ENCODE measurements at regions not wholly inside any gene's neighbourhood (a gene's known extent, or its start where the extent isn't known, plus 50 kb on each side); places are given as distances from the start of the nearest gene placed in this dataset.
"Not testable (repeated sequence)": the region's sequence is repeated elsewhere in the genome, so short reads cannot be mapped to it uniquely, and the experiment has no call there.

DNA sequence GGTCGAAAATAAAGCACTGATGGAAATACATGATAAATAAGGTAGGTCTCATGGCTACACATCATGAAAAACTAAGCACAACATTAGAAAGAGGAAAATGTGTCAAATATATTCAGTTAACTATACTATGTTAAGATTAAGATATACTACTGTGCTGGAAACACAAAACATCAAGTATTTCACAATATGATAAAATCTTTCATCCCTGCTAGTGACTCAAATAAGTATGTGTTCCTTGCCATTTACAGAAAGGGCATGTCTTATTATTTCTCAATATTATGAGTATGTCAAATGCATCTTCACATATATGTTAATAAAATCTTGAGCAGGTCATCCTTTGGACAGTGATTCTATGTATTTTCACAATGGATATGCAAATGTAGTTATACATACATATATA is 1260.1 kb upstream of the ADGRL2 start:
- no peak overlapping the region for H3K27ac ChIP-seq
- DNase-seq (ENCODE audit: low read depth, low spot score) = no peak

DNA sequence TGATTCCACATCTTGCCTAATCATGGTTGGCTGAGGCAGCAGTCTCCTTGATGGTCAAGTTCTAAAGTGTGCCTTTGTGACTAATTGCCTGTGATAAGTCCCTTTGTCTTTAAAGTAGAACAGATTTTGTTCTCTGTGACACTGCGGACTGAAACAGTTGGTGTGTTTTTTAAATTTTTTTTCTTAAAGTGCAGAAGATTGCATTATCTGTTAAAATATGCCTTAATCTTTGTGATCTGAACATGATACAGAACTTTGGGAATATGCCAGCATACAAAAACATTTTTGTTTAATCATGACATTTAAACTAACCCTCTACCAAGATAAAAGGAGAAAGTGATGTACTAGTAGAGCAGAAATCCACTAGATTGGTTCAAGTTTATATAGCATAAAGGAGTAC is 1260.6 kb upstream of the ADGRL2 start:
- H3K27ac ChIP-seq = no peak overlapping the region
- no peak for DNase-seq (ENCODE audit: low read depth, low spot score)

DNA sequence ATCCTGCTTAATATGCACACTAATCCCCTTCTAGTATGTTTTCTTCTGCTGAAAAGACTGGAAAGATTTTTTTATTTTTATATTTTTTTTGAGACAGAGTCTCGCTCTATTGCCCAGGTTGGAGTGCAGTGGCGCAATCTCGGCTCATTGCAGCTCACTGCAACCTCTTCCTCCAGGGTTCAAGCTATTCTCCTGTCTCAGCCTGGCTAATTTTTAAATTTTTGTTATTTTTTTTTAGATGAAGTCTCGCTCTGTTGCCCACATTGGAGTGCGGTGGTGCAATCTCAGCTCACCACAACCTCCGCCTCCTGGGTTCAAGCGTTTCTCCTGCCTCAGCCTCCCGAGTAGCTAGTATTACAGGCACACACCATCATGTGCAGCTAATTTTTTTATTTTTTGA is 1261.4 kb upstream of the ADGRL2 start:
- not testable (repeated sequence) for DNase-seq (ENCODE audit: low read depth, low spot score)

GRCh38 chr1:80536461-80536860 is 1264.3 kb upstream of the ADGRL2 start:
- no peak for DNase-seq (ENCODE audit: low read depth, low spot score)
- no peak overlapping the region for H3K27ac ChIP-seq

More for the DNA sequence above, 1261.4 kb upstream of the ADGRL2 start:
- not testable (repeated sequence) for H3K27ac ChIP-seq

GRCh38 chr1:80535466-80535865 is 1265.3 kb upstream of the ADGRL2 start:
- DNase-seq (ENCODE audit: low read depth, low spot score) = no peak
- H3K27ac ChIP-seq = no peak overlapping the region

DNA sequence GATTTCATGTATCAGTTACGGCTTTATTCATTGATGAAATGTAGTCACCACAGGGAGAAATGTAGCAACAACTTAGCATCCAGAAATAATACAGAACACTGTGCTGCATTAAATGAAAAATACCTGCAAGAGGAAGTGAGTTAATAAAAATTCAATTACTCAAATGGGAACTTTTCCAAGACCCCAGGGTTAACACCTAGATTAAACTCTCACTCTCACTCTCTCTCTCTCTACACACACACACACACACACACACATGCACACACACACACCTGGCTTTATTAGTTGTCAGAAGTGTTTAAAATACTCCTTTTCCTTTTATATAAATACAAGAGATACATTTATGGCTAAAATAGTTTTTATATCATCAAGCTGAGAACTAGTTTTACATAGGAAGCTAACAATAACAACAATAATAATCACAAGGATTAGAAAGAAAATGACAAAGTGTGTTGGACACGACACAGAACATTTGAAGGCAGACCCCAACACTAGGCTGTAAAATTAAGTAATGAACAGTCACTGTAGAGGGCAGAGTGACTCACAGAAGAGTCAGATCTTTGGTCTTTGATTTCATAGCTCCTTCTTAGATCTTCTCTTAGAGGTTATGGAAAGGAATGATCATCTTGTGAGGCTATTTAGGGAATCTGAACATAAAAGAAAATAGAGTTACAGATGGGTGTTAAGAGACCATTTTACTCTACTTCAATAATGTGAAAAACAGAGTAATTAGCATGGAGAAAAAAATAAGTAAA is 1266.0 kb upstream of the ADGRL2 start:
- H3K27ac ChIP-seq = no peak overlapping the region
- DNase-seq (ENCODE audit: low read depth, low spot score) = no peak

DNA sequence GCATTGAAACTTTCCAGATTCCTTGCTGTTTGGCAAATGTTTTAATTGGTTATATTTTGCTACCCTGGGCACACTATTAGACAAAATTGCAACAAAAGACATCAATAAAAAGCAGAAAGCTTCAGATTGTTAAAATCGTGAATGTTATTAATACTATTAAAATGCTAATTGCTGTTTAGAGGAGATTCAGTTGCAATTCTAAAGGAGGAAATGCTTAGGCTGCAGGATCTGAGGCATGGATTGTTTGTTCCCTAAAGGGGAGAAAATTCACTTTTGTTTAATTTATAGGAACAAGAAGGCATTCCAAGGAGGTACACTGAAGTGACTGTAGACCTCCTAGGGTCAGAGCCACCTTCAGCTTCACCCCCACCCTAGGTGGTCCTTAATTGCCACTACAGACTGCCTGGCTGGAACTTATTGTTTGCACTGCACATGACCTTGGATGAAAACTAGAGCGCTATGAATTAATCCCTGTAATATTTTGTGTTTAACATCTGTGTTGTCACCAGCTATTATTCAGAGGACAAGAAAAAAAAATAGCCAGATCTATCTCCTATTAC is 1266.9 kb upstream of the ADGRL2 start:
- H3K27ac ChIP-seq = no peak overlapping the region
- no peak for DNase-seq (ENCODE audit: low read depth, low spot score)

DNA sequence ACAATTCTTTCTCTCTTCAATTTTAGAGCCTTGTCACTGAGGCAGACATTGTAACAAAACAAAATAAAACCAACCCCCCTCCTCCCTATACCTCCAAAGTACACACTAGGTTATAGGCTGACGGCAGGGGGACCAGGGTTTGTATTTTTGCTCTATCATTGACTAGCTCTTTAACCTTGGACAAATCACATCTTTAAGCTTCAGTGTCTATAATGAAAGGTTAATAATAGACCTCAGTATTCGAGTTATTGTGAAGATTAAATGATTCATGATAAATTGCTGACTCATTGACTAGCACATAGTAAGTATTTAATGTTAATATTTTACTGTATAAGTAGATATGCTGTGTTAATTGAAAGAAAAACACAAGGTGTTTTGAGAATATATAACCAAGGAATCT is 1267.6 kb upstream of the ADGRL2 start:
- no peak for DNase-seq (ENCODE audit: low read depth, low spot score)
- H3K27ac ChIP-seq = no peak overlapping the region

DNA sequence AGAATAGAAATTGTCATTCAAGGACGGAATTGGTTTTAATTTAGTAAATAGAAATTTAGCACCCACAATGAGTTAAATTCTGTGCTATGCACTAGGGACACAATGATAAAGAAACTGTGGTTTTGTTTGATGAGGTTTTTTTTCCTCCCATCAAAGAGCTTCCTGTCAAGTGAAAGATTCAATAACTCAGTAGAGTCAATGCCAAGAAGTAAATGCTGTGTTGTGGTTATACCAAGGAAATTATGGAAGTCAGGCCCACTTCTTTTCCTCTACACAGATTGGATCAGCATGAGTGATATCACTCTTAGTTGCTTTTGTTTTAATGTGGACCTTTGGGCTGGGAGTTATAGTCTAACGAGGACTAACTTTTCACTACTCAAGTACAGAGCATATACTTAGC is 1269.6 kb upstream of the ADGRL2 start:
- no peak for DNase-seq (ENCODE audit: low read depth, low spot score)
- H3K27ac ChIP-seq = no peak overlapping the region

DNA sequence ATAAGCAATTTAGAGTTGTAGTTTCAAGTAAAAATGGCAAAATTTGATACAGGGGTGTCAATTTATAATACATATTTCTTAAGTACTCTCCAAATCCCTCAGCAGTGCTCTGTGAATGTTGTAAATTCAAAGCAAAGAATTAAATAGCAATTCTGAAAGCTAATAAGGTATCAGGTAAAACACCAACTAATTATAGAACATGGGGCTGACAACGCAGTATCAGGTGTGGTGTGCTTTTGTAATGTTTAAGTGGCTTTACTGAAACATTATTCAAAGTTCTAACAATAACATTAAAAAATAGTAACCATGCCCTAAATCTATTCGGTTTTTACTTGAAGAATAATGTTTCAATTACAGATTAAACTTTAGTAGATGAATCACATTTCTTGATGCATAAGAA is 1271.2 kb upstream of the ADGRL2 start:
- no peak overlapping the region for H3K27ac ChIP-seq
- no peak for DNase-seq (ENCODE audit: low read depth, low spot score)

DNA sequence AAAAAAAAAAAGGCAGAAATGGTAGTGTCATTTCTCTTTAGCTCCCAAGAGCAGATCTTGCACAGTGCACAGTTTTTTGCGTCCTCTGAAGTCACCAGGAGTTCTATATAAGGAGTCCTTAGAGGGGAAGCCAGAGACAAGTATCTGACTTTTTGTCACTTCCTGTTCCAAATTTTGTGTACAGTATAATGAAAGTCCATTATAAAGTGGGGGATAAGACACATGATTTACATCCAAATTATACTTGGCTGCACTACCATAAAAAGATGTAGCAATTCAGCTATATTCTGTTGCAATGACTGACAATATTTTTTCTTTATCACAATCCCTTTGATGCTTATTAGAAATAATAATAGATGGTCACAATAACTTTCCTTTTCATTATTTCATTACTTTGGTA is 1276.9 kb upstream of the ADGRL2 start:
- no peak for DNase-seq (ENCODE audit: low read depth, low spot score)

GRCh38 chr1:80523071-80523470 is 1277.7 kb upstream of the ADGRL2 start:
- DNase-seq (ENCODE audit: low read depth, low spot score); H3K27ac ChIP-seq: not testable (repeated sequence)

More for the DNA sequence above, 1276.9 kb upstream of the ADGRL2 start:
- no peak overlapping the region for H3K27ac ChIP-seq

GRCh38 chr1:80520949-80521348 is 1279.8 kb upstream of the ADGRL2 start:
- no peak for DNase-seq (ENCODE audit: low read depth, low spot score)
- H3K27ac ChIP-seq = no peak overlapping the region

- DNase-seq (ENCODE audit: low read depth, low spot score) = no peak
- H3K27ac ChIP-seq = no peak overlapping the region
Observed at GRCh38 chr1:80517062-80517461, 1283.7 kb upstream of the ADGRL2 start.

DNA sequence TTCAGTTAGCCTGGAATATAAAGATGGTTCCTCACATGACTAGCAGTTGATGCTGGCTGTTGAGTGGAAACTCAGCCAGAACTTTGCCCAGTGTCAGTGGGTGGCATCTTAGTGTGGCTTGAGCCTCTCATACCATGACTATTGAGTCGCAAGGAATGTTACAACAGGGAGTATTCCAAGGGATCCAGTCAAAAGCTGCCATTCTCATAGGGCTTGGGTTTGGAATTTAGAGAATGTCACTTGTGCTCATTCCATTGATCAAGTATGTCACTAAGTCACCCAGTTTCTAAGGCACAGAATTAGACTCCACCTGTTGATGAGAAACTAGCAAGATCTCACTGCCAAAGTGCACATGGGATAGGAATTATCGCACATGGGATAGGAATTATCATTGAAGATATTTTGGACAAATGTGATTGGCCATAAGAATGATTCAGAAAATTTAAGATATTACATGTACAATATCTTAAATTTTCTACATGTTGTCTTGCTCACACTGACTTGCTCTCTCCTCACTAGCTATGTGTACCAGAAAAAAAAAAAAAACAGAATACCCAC is 1290.7 kb upstream of the ADGRL2 start:
- DNase-seq (ENCODE audit: low read depth, low spot score) = no peak

GRCh38 chr1:80506216-80506615 is 1294.5 kb upstream of the ADGRL2 start:
- DNase-seq (ENCODE audit: low read depth, low spot score) = no peak
- H3K27ac ChIP-seq = no peak overlapping the region

More for the DNA sequence above, 1290.7 kb upstream of the ADGRL2 start:
- no peak overlapping the region for H3K27ac ChIP-seq

DNA sequence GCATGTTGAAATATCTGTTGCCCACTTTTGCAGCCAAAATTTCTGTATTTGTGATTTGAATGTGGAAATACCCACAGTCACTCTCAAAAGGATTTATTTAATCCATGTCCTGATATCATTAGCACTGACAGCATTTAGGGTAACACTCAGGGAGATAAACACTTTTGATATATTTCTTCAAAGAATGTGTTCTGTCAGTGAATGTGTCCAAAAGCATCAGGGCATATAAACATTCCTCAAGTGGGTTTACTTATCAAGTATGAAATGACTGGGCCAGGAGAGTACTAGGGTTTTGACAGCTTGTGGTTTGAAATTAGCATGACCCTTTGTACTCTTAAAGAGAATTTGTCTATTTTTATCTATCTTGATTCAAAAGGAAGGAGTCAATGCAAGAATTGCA is 1302.1 kb upstream of the ADGRL2 start:
- no peak for DNase-seq (ENCODE audit: low read depth, low spot score)
- no peak overlapping the region for H3K27ac ChIP-seq

- no peak for DNase-seq (ENCODE audit: low read depth, low spot score)
- H3K27ac ChIP-seq = no peak overlapping the region
Observed at GRCh38 chr1:80495806-80496205, 1304.9 kb upstream of the ADGRL2 start.

GRCh38 chr1:80472145-80472544 is 1328.6 kb upstream of the ADGRL2 start:
- no peak for DNase-seq (ENCODE audit: low read depth, low spot score)
- H3K27ac ChIP-seq = no peak overlapping the region

DNA sequence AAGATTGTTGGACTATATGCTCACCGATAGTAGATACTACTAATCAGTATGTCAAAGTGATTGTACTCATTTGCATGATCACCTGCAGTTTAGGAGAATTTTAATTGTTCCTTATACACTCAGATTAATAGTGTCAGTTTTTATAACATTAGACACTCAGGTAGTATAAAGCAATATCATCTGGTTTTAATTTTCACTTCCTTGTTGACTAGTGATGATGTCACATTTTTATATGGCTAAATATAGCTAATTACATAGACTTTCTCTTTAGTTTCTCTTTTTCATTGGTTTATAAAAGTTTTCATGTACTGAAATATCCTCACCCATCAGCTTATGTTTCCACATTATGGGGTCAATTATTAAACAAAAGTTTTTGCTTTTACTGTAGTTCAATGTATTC is 1332.4 kb upstream of the ADGRL2 start:
- DNase-seq (ENCODE audit: low read depth, low spot score) = no peak

GRCh38 chr1:80462006-80462405 is 1338.7 kb upstream of the ADGRL2 start:
- no peak overlapping the region for H3K27ac ChIP-seq
- no peak for DNase-seq (ENCODE audit: low read depth, low spot score)

More for the DNA sequence above, 1332.4 kb upstream of the ADGRL2 start:
- no peak overlapping the region for H3K27ac ChIP-seq

- no peak overlapping the region for H3K27ac ChIP-seq
- no peak for DNase-seq (ENCODE audit: low read depth, low spot score)
Observed at GRCh38 chr1:80457409-80457808, 1343.3 kb upstream of the ADGRL2 start.
